Urinary bladder (tissue), 3 donors: ENCODE measurements at regions not wholly inside any gene's neighbourhood (a gene's known extent, or its start where the extent isn't known, plus 50 kb on each side); places are given as distances from the start of the nearest gene placed in this dataset.

ENCODE experiments used
- DNase-seq: peaks from one replicate; pipeline ENCODE4 v3.0.0-alpha.2; 2015; ENCODE audit errors: extremely low spot score
- H3K27ac ChIP-seq: one replicate; pipeline ENCODE4 v1.5.1; 2013; ENCODE audit warnings: low read depth, mild to moderate bottlenecking, moderate library complexity
- H3K36me3 ChIP-seq: one replicate; pipeline ENCODE4 v1.6.1; 2013; ENCODE audit warnings: mild to moderate bottlenecking, moderate library complexity; ENCODE audit not compliant: insufficient read depth
- H3K4me1 ChIP-seq: one replicate; pipeline ENCODE4 v1.6.1; 2013; ENCODE audit warnings: mild to moderate bottlenecking, moderate library complexity; ENCODE audit not compliant: insufficient read depth
- H3K4me3 ChIP-seq: one replicate; pipeline ENCODE4 v1.5.1; 2013; ENCODE audit warnings: low read depth, low read length
- WGBS: extraction: QIAGEN DNeasy Blood & Tissue Kit; methylation state at CpG from one replicate; pipeline ENCODE4 v1.1.7; 2013; 5-methylcytosine and 5-hydroxymethylcytosine counted together
- donor health status: healthy with polysubstance abuse.
- donor health status: healthy.

DNA sequence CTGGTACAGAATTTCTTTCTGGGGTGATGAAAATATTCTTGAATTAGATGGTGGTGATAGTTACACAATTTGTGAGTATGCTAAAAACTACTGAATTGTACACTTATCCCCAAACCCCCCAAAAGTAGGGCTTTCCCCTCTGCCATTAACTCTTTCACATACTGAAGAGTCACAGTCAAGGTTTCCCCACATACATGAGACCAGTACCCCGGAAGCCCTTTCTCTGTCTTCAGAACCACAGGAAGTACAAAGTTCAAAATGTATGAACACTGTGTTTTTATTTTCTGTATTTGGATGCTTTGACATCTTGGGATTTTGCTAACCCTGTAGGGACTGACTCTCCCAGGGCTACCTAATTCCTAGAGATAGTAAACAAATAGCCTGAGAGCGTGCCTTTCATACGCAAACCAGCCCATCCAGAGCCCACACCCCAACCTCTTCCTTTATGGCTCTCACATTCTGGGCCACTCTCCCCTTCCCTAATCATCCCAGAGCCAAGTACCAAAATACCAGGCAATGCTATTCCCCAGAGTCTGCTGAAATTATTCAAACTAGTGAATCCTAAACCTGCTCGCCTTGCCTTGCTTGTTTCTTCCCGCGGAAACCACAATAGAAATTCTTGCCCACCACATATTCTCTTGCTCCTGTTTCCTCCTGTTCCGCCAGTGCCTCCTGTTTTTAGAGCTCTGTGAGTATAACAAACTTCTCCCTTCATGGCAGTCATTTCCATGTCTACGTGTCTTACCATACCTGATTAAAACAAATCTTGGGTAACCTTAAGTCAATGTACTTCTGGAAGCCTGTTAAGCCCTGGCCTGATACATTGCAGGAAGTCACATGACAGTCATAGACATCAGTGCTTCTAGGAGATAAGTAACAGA is 524.8 kb downstream of the FUT8 start:
- 85% methylated on average over 8 of the region's 8 CpGs for WGBS
- H3K4me1 ChIP-seq: no peaks in the 10 kb centered on the region
- DNase-seq: no peak
- no peak overlapping the region for H3K27ac ChIP-seq
- no peaks in the 10 kb centered on the region for H3K36me3 ChIP-seq
- no peak overlapping the region for H3K4me3 ChIP-seq

GRCh38 chr14:65937960-65938316 is 525.4 kb downstream of the FUT8 start:
- Histone ChIP-seq H3K4me3 (no peak overlapping the region), H3K36me3 (no peaks in the 10 kb centered on the region), H3K27ac (no peak overlapping the region), H3K4me1 (no peaks in the 10 kb centered on the region)
- no peak for DNase-seq

GRCh38 chr14:65938738-65939137 is 526.2 kb downstream of the FUT8 start:
- no peak for DNase-seq
- Histone ChIP-seq H3K36me3 (no peaks in the 10 kb centered on the region), H3K27ac (no peak overlapping the region), H3K4me1 (no peaks in the 10 kb centered on the region), H3K4me3 (no peak overlapping the region)
- WGBS: 43% methylated on average over 2 of the region's 2 CpGs

GRCh38 chr14:65939184-65939583 is 526.7 kb downstream of the FUT8 start:
- Histone ChIP-seq H3K4me3 (no peak overlapping the region), H3K27ac (no peak overlapping the region), H3K36me3 (no peaks in the 10 kb centered on the region), H3K4me1 (no peaks in the 10 kb centered on the region)
- 72% methylated on average over 1 of the region's 1 CpG for WGBS
- DNase-seq: no peak

GRCh38 chr14:65940056-65940735 is 527.7 kb downstream of the FUT8 start:
- H3K4me1 ChIP-seq: no peaks in the 10 kb centered on the region
- 73% methylated on average over 9 of the region's 9 CpGs for WGBS
- H3K36me3 ChIP-seq: no peaks in the 10 kb centered on the region
- H3K27ac ChIP-seq: no peak overlapping the region
- no peak for DNase-seq
- H3K4me3 ChIP-seq: no peak overlapping the region

DNA sequence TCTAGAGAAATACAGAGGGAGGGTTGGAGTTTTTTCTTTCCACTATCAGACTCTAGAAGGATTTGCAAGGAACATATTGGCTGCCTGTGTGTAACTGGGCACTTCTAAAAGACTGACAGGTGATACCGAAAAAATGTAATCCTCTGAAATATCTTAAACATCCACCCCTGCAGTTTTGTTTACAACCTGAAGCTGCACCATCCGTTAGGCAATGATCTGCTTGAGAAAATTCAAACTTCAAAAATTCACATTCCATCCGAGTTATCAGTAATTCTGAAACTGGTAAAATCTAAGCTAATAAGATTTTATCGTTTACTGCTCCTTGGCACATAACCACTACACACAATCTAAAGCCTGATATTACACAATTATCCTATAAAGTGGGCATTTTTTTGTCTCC is 528.6 kb downstream of the FUT8 start:
- DNase-seq: no peak
- Histone ChIP-seq H3K4me1 (no peaks in the 10 kb centered on the region), H3K27ac (no peak overlapping the region), H3K4me3 (no peak overlapping the region), H3K36me3 (no peaks in the 10 kb centered on the region)
- WGBS: 36% methylated on average over 4 of the region's 4 CpGs

GRCh38 chr14:65943150-65943549 is 530.6 kb downstream of the FUT8 start:
- no peak for DNase-seq
- no peak overlapping the region for H3K27ac ChIP-seq
- no peak overlapping the region for H3K4me3 ChIP-seq
- no peaks in the 10 kb centered on the region for H3K36me3 ChIP-seq
- no peaks in the 10 kb centered on the region for H3K4me1 ChIP-seq

GRCh38 chr14:65943916-65944410 is 531.4 kb downstream of the FUT8 start:
- DNase-seq: no peak
- Histone ChIP-seq H3K36me3 (no peaks in the 10 kb centered on the region), H3K4me3 (no peak overlapping the region), H3K27ac (no peak overlapping the region), H3K4me1 (no peaks in the 10 kb centered on the region)
- WGBS: 78% methylated on average over 5 of the region's 5 CpGs

GRCh38 chr14:65945327-65945726 is 532.8 kb downstream of the FUT8 start:
- no peaks in the 10 kb centered on the region for H3K36me3 ChIP-seq
- WGBS: 79% methylated on average over 3 of the region's 3 CpGs
- H3K27ac ChIP-seq: no peak overlapping the region
- no peaks in the 10 kb centered on the region for H3K4me1 ChIP-seq
- no peak for DNase-seq
- H3K4me3 ChIP-seq: no peak overlapping the region

GRCh38 chr14:65946494-65946893 is 534.0 kb downstream of the FUT8 start:
- 88% methylated on average over 4 of the region's 4 CpGs for WGBS

DNA sequence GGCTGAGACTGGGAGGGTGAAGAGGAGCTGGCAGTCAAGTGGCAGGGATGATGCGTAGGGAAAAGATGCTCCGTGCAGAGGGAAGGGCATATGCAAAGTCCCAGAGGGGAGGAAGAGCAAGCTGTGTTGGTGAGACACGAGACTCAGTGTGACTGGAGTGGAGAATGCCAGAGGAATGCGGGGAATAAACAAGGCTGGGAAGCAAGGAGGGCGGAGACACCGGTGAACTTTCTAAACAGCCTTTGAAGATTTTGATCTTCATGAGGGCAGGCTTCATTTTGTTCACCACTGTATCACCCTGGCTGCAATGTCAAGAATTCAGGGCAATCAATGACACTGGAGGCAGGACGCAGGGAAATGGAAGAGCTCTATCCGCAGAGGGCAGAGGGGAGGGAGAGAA is 535.8 kb downstream of the FUT8 start:
- no peak overlapping the region for H3K27ac ChIP-seq
- H3K36me3 ChIP-seq: no peaks in the 10 kb centered on the region
- no peak for DNase-seq
- no peak overlapping the region for H3K4me3 ChIP-seq
- H3K4me1 ChIP-seq: no peaks in the 10 kb centered on the region
- WGBS: 52% methylated on average over 8 of the region's 8 CpGs

More at GRCh38 chr14:65946494-65946893, 534.0 kb downstream of the FUT8 start:
- Histone ChIP-seq H3K27ac (no peak overlapping the region), H3K36me3 (no peaks in the 10 kb centered on the region), H3K4me3 (no peak overlapping the region), H3K4me1 (no peaks in the 10 kb centered on the region)
- DNase-seq: no peak

- Histone ChIP-seq H3K27ac (no peak overlapping the region), H3K4me1 (no peaks in the 10 kb centered on the region), H3K4me3 (no peak overlapping the region), H3K36me3 (no peaks in the 10 kb centered on the region)
- DNase-seq: no peak
- 47% methylated on average over 4 of the region's 4 CpGs for WGBS
Observed at GRCh38 chr14:65949711-65950516, 536.3 kb upstream of the CCDC196 start.

DNA sequence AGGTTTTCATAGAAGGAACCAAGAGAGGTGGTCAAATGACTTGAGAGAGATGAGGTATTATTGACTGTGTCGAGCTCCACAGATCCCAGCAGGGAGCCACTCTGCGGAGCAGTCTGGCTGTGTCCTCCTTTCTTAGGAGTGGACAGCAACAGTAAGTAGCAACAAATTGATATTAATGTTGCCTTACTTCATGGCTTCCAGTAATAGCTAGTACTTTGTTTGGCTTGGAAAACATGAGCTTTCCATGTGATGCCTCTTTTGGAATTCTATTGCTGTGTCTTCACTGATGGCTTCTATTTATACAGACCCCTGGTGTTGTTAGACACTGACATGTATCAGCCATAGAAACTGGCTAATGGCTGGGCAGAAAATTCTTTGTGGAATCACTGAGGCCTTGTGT is 531.2 kb upstream of the CCDC196 start:
- no peaks in the 10 kb centered on the region for H3K4me1 ChIP-seq
- WGBS: 96% methylated on average over 2 of the region's 2 CpGs
- H3K36me3 ChIP-seq: no peaks in the 10 kb centered on the region
- no peak overlapping the region for H3K4me3 ChIP-seq
- DNase-seq: no peak
- no peak overlapping the region for H3K27ac ChIP-seq
